H1 (cell line): ENCODE measurements at regions not wholly inside any gene's neighbourhood (a gene's known extent, or its start where the extent isn't known, plus 50 kb on each side); places are given as distances from the start of the nearest gene placed in this dataset.

Experiments
- BCL11A ChIP-seq, 2 experiments: IDR thresholded peaks; one replicate each; pipeline ENCODE4 v1.6.1; 2011; ENCODE audit warnings: low read depth in 2 of 2, low read length in 2 of 2, mild to moderate bottlenecking in 2 of 2
- CBX5 ChIP-seq: fragments of 300-800, 300-1000 bp; sonication (generic); IDR thresholded peaks from 2 replicates; pipeline ENCODE4 v1.7.1; 2016; ENCODE audit warnings: antibody characterized with exemption, low read length, low read depth
- CHD7 ChIP-seq: fragments of 300-600 bp; sonication (generic); IDR thresholded peaks from 2 replicates; pipeline ENCODE4 v1.7.1; 2012; ENCODE audit warnings: low read length, moderate library complexity, mild to moderate bottlenecking, inconsistent platforms; ENCODE audit not compliant: insufficient replicate concordance
- HDAC2 ChIP-seq, 2 experiments: fragments of 300-600 bp in 1 of 2; sonication (generic) in 1 of 2; IDR thresholded peaks; 2 replicates each; pipeline ENCODE4 v1.6.1; 2011 to 2012; ENCODE audit warnings: low read depth in 2 of 2, low read length in 2 of 2, mild to moderate bottlenecking in 2 of 2, moderate library complexity in 2 of 2, borderline replicate concordance in 1 of 2, inconsistent platforms in 1 of 2
- HDAC6 ChIP-seq: IDR thresholded peaks from one replicate; pipeline ENCODE4 v1.7.1; 2012; ENCODE audit warnings: low read depth, mild to moderate bottlenecking, inconsistent platforms, low read length, moderate library complexity
- KDM4A ChIP-seq: IDR thresholded peaks from one replicate; pipeline ENCODE4 v1.7.1; 2012; ENCODE audit warnings: low read depth, mild to moderate bottlenecking, moderate library complexity, low read length, inconsistent platforms; ENCODE audit not compliant: severe bottlenecking
- KDM5A ChIP-seq: fragments of 200-600 bp; IDR thresholded peaks from 2 replicates; pipeline ENCODE4 v1.7.1; 2012; ENCODE audit warnings: mild to moderate bottlenecking, low read length, inconsistent platforms, mixed read lengths
- NANOG ChIP-seq: IDR thresholded peaks from 2 replicates; pipeline ENCODE4 v1.6.1; 2011; ENCODE audit warnings: low read length, low read depth, mild to moderate bottlenecking, inconsistent platforms; ENCODE audit not compliant: insufficient read depth, poor library complexity, severe bottlenecking
- RBBP5 ChIP-seq: IDR thresholded peaks from 2 replicates; pipeline ENCODE4 v1.7.1; 2012; ENCODE audit warnings: low read depth, mild to moderate bottlenecking, inconsistent platforms, low read length, moderate library complexity, borderline replicate concordance
- SIX5 ChIP-seq: IDR thresholded peaks from 2 replicates; pipeline ENCODE4 v1.6.1; 2011; ENCODE audit warnings: mild to moderate bottlenecking, low read depth, low read length
- TF ChIP-seq, protein P1 (sequence below): IDR thresholded peaks from 2 replicates; pipeline ENCODE4 v1.6.1; 2011; ENCODE audit warnings: low read length, improper control_type of control experiment

GRCh38 chr1:57522575-57522974 lies 98.7 kb upstream of the DAB1 start (continued):
- TF ChIP-seq CHD7 (no peak), KDM4A (no peak), BCL11A (IDR thresholded peaks at IDR 0.05; ENCODE audit: low read depth in 2 of 2, low read length in 2 of 2) (no peak), SIX5 (no peak), RBBP5 (no peak), CBX5 (no peak), HDAC6 (no peak), KDM5A (no peak), HDAC2 (IDR thresholded peaks at IDR 0.05; ENCODE audit: borderline replicate concordance in 1 of 2, low read depth in 2 of 2, low read length in 2 of 2) (no peak), NANOG (no peak)
- TF ChIP-seq, protein P1, sequence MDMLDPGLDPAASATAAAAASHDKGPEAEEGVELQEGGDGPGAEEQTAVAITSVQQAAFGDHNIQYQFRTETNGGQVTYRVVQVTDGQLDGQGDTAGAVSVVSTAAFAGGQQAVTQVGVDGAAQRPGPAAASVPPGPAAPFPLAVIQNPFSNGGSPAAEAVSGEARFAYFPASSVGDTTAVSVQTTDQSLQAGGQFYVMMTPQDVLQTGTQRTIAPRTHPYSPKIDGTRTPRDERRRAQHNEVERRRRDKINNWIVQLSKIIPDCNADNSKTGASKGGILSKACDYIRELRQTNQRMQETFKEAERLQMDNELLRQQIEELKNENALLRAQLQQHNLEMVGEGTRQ: no peak
